ENCODE measurements at regions not wholly inside any gene's neighbourhood (a gene's known extent, or its start where the extent isn't known, plus 50 kb on each side); places are given as distances from the start of the nearest gene placed in this dataset.

DNA sequence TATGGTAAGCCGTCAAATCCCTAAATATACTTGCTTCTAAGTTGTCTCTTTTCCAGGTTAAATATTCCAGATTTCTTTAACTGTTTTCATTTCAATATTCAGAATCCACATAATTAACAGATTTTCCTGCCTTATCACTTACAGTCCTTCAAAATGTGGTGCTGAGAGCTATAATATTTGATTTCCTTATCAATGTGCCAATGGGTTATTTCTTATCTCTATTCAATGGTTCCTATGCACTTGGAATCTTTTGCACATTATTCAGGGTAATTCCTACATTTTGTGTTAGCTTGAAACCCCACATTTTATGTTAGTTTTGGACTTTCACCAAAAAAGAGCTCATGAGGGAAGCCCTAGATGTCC lies 173.5 kb downstream of the ZFP36L2 start:
- no peak overlapping the region for H2BK12ac ChIP-seq (ENCODE audit: low read length)
- H3K9me3 ChIP-seq (replicated peaks in 1 of 2; ENCODE audit: control insufficient read depth in 2 of 2, insufficient read depth in 1 of 2, low read depth in 1 of 2, low read length in 2 of 2), result peaks cover 0 to 2% of the 10 kb centered on the region in 2 donors
- H3K4me3 ChIP-seq (ENCODE audit: low read length in 2 of 2), result no peak overlapping the region
- no CpG with 5 or more reads among the region's 1 CpG for WGBS, 2 donors (ENCODE audit: extremely low coverage in 2 of 2, insufficient read length in 2 of 2, insufficient replicate concordance in 1 of 2)
- H2BK15ac ChIP-seq (ENCODE audit: low read length), result no peak overlapping the region
- no peak overlapping the region for H2AK5ac ChIP-seq (ENCODE audit: low read depth, low read length)
- DNase-seq (ENCODE audit: low spot score), result no peak
- H3K4me2 ChIP-seq (ENCODE audit: insufficient read depth, low read length, poor library complexity, severe bottlenecking), result no peak overlapping the region
- H3K27ac ChIP-seq (replicated peaks; ENCODE audit: low read length), result no peak overlapping the region
- H2BK5ac ChIP-seq (ENCODE audit: low read length), result no peak overlapping the region
- H2AFZ ChIP-seq (ENCODE audit: low read length), result no peak overlapping the region
- H3K14ac ChIP-seq (ENCODE audit: low read length), result no peak overlapping the region
- H3K18ac ChIP-seq (ENCODE audit: low read length), result no peak overlapping the region
- H2BK120ac ChIP-seq (ENCODE audit: low read depth, low read length), result no peak overlapping the region
- H3K79me1 ChIP-seq (ENCODE audit: low read depth, low read length), result no peaks in the 10 kb centered on the region
- H3K4ac ChIP-seq (ENCODE audit: low read length), result no peak overlapping the region
- peaks cover 18 to 20% of the 10 kb centered on the region in 2 donors for H3K4me1 ChIP-seq (ENCODE audit: control insufficient read depth in 2 of 2, insufficient read depth in 1 of 2, low read depth in 1 of 2, low read length in 2 of 2)
- H3K27me3 ChIP-seq (ENCODE audit: control insufficient read depth in 3 of 3, insufficient read depth in 3 of 3, low read depth in 1 of 3, low read length in 3 of 3), result no peaks in the 10 kb centered on the region
- no peak overlapping the region for H4K8ac ChIP-seq (ENCODE audit: low read depth, low read length)
- no peak overlapping the region for H3K23ac ChIP-seq (ENCODE audit: low read depth, low read length, poor library complexity)
- no peaks in the 10 kb centered on the region for H3K36me3 ChIP-seq (replicated peaks in 1 of 2; ENCODE audit: control insufficient read depth in 2 of 2, insufficient read depth in 2 of 2, low read length in 2 of 2)
- H3K9ac ChIP-seq (ENCODE audit: low read depth, low read length, poor library complexity), result no peak overlapping the region
- no peak overlapping the region for H4K91ac ChIP-seq (ENCODE audit: low read depth, low read length, poor library complexity)

DNA sequence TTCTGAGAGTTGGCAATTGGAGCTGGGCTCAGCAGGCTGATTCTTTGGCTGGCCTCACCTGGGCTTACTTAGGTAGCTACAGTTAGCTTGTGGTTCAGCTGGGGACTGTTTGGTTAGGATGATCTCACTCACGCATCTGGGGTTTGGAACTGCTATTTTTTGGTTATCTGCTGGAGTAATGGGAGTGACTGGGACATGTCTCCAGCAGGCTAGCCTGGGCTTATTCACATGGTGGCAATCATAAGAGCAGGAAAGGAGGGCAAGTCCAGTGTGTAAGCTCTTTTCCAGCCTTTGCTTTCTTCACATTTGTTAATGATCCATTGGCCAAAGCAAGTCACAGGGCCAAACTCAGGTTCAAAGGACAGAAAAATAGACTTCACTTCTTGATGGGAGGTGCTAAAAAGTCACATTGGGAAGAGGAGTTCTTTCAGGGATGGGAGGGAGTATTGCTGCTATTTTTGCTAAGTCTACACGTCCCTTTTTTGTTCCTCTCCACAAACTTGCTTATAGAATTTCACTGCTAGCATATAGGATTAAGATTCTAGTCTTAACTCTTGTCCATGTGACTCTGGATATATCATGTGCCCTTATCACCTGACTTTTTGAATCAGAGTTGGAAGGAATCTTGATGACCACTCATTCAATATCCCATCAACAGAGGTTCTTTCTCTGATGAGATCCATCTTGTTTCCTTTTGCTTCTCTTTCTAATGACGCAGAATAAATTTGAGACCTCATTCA lies 174.0 kb downstream of the ZFP36L2 start:
- H2BK120ac ChIP-seq (ENCODE audit: low read depth, low read length), result no peak overlapping the region
- H3K27ac ChIP-seq (replicated peaks; ENCODE audit: low read length), result no peak overlapping the region
- peak overlapping the region; percentile 32 for H2AFZ ChIP-seq (ENCODE audit: low read length)
- peaks cover 14 to 16% of the 10 kb centered on the region in 2 donors for H3K4me1 ChIP-seq (ENCODE audit: control insufficient read depth in 2 of 2, insufficient read depth in 1 of 2, low read depth in 1 of 2, low read length in 2 of 2)
- H3K9me3 ChIP-seq (replicated peaks in 1 of 2; ENCODE audit: control insufficient read depth in 2 of 2, insufficient read depth in 1 of 2, low read depth in 1 of 2, low read length in 2 of 2), result peaks cover 0 to 2% of the 10 kb centered on the region in 2 donors
- DNase-seq (ENCODE audit: low spot score), result no peak
- H3K14ac ChIP-seq (ENCODE audit: low read length), result no peak overlapping the region
- no peak overlapping the region for H2AK5ac ChIP-seq (ENCODE audit: low read depth, low read length)
- no peak overlapping the region for H3K23ac ChIP-seq (ENCODE audit: low read depth, low read length, poor library complexity)
- H3K9ac ChIP-seq (ENCODE audit: low read depth, low read length, poor library complexity), result no peak overlapping the region
- no CpG with 5 or more reads among the region's 3 CpGs for WGBS, 2 donors (ENCODE audit: extremely low coverage in 2 of 2, insufficient read length in 2 of 2, insufficient replicate concordance in 1 of 2)
- no peak overlapping the region for H4K91ac ChIP-seq (ENCODE audit: low read depth, low read length, poor library complexity)
- H3K4ac ChIP-seq (ENCODE audit: low read length), result no peak overlapping the region
- H2BK5ac ChIP-seq (ENCODE audit: low read length), result no peak overlapping the region
- no peak overlapping the region for H4K8ac ChIP-seq (ENCODE audit: low read depth, low read length)
- H2BK15ac ChIP-seq (ENCODE audit: low read length), result no peak overlapping the region
- H3K18ac ChIP-seq (ENCODE audit: low read length), result no peak overlapping the region
- H3K4me2 ChIP-seq (ENCODE audit: insufficient read depth, low read length, poor library complexity, severe bottlenecking), result no peak overlapping the region
- no peaks in the 10 kb centered on the region for H3K79me1 ChIP-seq (ENCODE audit: low read depth, low read length)
- H3K4me3 ChIP-seq (ENCODE audit: low read length in 2 of 2), result no peak overlapping the region
- no peak overlapping the region for H2BK12ac ChIP-seq (ENCODE audit: low read length)
- no peaks in the 10 kb centered on the region for H3K36me3 ChIP-seq (replicated peaks in 1 of 2; ENCODE audit: control insufficient read depth in 2 of 2, insufficient read depth in 2 of 2, low read length in 2 of 2)
- H3K27me3 ChIP-seq (ENCODE audit: control insufficient read depth in 3 of 3, insufficient read depth in 3 of 3, low read depth in 1 of 3, low read length in 3 of 3), result no peaks in the 10 kb centered on the region

DNA sequence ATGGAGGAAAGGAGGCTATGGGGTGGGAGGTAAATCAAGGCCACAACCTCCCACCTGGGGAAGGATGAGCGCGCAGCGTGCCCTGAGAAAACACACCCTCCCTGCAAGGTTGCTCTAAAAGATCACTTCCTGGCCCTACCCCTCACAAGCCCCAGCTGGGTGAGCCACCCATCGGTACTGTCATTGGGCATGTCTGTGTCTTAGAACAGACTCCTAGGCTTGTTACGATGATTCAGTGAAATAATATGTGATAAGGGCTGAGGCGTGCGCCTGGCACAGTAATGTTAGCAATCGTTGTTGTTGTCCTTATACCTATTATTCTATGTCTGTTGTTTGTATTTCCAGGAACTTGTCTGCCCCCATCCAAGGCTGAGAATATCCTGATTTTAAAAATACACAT lies 175.1 kb downstream of the ZFP36L2 start:
- Histone ChIP-seq H2AK5ac (ENCODE audit: low read depth, low read length) (peak overlapping the region; percentile 57), H4K8ac (ENCODE audit: low read depth, low read length) (no peak overlapping the region), H2BK12ac (ENCODE audit: low read length) (no peak overlapping the region), H3K4me2 (ENCODE audit: insufficient read depth, low read length, poor library complexity, severe bottlenecking) (no peak overlapping the region), H3K36me3 (replicated peaks in 1 of 2; ENCODE audit: control insufficient read depth in 2 of 2, insufficient read depth in 2 of 2, low read length in 2 of 2) (no peaks in the 10 kb centered on the region), H3K23ac (ENCODE audit: low read depth, low read length, poor library complexity) (no peak overlapping the region), H3K4me1 (ENCODE audit: control insufficient read depth in 2 of 2, insufficient read depth in 1 of 2, low read depth in 1 of 2, low read length in 2 of 2) (peaks cover 15 to 21% of the 10 kb centered on the region in 2 donors), H3K4ac (ENCODE audit: low read length) (no peak overlapping the region), H2BK120ac (ENCODE audit: low read depth, low read length) (no peak overlapping the region), H2BK15ac (ENCODE audit: low read length) (no peak overlapping the region), H3K27ac (replicated peaks; ENCODE audit: low read length) (no peak overlapping the region), H3K9me3 (replicated peaks in 1 of 2; ENCODE audit: control insufficient read depth in 2 of 2, insufficient read depth in 1 of 2, low read depth in 1 of 2, low read length in 2 of 2) (peaks cover 0 to 2% of the 10 kb centered on the region in 2 donors), H2AFZ (ENCODE audit: low read length) (no peak overlapping the region), H3K79me1 (ENCODE audit: low read depth, low read length) (no peaks in the 10 kb centered on the region), H3K14ac (ENCODE audit: low read length) (no peak overlapping the region), H3K9ac (ENCODE audit: low read depth, low read length, poor library complexity) (no peak overlapping the region), H3K27me3 (ENCODE audit: control insufficient read depth in 3 of 3, insufficient read depth in 3 of 3, low read depth in 1 of 3, low read length in 3 of 3) (no peaks in the 10 kb centered on the region), H2BK5ac (ENCODE audit: low read length) (no peak overlapping the region), H3K4me3 (ENCODE audit: low read length in 2 of 2) (no peak overlapping the region), H4K91ac (ENCODE audit: low read depth, low read length, poor library complexity) (no peak overlapping the region), H3K18ac (ENCODE audit: low read length) (no peak overlapping the region)
- no CpG with 5 or more reads among the region's 8 CpGs for WGBS, 2 donors (ENCODE audit: extremely low coverage in 2 of 2, insufficient read length in 2 of 2, insufficient replicate concordance in 1 of 2)
- DNase-seq (ENCODE audit: low spot score), result no peak

DNA sequence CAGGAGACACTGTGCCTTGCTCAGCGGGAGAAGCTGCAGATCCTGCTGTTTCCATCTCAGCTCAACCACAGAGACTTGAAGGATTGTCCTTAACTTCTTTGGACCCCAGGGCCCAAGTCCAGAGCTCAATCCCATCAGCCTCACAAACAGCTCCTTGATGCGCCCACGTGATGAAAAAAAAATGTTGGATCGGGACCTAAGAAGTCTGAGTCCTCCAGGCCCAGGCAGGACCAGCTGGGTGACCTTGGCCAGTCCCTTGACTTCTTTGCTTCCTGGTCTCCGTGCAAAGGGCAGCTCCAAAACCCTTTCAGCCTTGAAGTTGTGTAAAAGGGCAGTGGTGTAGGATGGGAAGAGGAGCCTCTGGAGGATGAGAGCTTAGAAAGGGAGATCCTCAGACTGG lies 175.5 kb downstream of the ZFP36L2 start:
- peaks cover 0 to 2% of the 10 kb centered on the region in 2 donors for H3K9me3 ChIP-seq (replicated peaks in 1 of 2; ENCODE audit: control insufficient read depth in 2 of 2, insufficient read depth in 1 of 2, low read depth in 1 of 2, low read length in 2 of 2)
- H3K18ac ChIP-seq (ENCODE audit: low read length), result peak overlapping the region; percentile 16
- WGBS, 2 donors (ENCODE audit: extremely low coverage in 2 of 2, insufficient read length in 2 of 2, insufficient replicate concordance in 1 of 2), result no CpG with 5 or more reads among the region's 5 CpGs
- DNase-seq (ENCODE audit: low spot score), result no peak
- H4K8ac ChIP-seq (ENCODE audit: low read depth, low read length), result no peak overlapping the region
- H3K9ac ChIP-seq (ENCODE audit: low read depth, low read length, poor library complexity), result no peak overlapping the region
- no peaks in the 10 kb centered on the region for H3K79me1 ChIP-seq (ENCODE audit: low read depth, low read length)
- no peaks in the 10 kb centered on the region for H3K27me3 ChIP-seq (ENCODE audit: control insufficient read depth in 3 of 3, insufficient read depth in 3 of 3, low read depth in 1 of 3, low read length in 3 of 3)
- H2BK12ac ChIP-seq (ENCODE audit: low read length), result no peak overlapping the region
- no peak overlapping the region for H4K91ac ChIP-seq (ENCODE audit: low read depth, low read length, poor library complexity)
- H2BK5ac ChIP-seq (ENCODE audit: low read length), result no peak overlapping the region
- H2BK15ac ChIP-seq (ENCODE audit: low read length), result no peak overlapping the region
- no peaks in the 10 kb centered on the region for H3K36me3 ChIP-seq (replicated peaks in 1 of 2; ENCODE audit: control insufficient read depth in 2 of 2, insufficient read depth in 2 of 2, low read length in 2 of 2)
- H3K23ac ChIP-seq (ENCODE audit: low read depth, low read length, poor library complexity), result no peak overlapping the region
- no peak overlapping the region for H3K4ac ChIP-seq (ENCODE audit: low read length)
- H3K4me3 ChIP-seq (ENCODE audit: low read length in 2 of 2), result no peak overlapping the region
- H3K27ac ChIP-seq (replicated peaks; ENCODE audit: low read length), result no peak overlapping the region
- peaks cover 18 to 21% of the 10 kb centered on the region in 2 donors for H3K4me1 ChIP-seq (ENCODE audit: control insufficient read depth in 2 of 2, insufficient read depth in 1 of 2, low read depth in 1 of 2, low read length in 2 of 2)
- peak overlapping the region; percentile 52 for H2AFZ ChIP-seq (ENCODE audit: low read length)
- H3K4me2 ChIP-seq (ENCODE audit: insufficient read depth, low read length, poor library complexity, severe bottlenecking), result no peak overlapping the region
- no peak overlapping the region for H2BK120ac ChIP-seq (ENCODE audit: low read depth, low read length)
- H2AK5ac ChIP-seq (ENCODE audit: low read depth, low read length), result no peak overlapping the region
- no peak overlapping the region for H3K14ac ChIP-seq (ENCODE audit: low read length)

Measured in neuronal stem cell (in vitro differentiated cells).